H9 (cell line): ENCODE measurements at regions not wholly inside any gene's neighbourhood (a gene's known extent, or its start where the extent isn't known, plus 50 kb on each side); places are given as distances from the start of the nearest gene placed in this dataset.

Experiments used
- DNase-seq: peaks from one replicate; pipeline ENCODE4 v3.0.0-alpha.2; 2017
- H2AFZ ChIP-seq: one replicate; pipeline ENCODE4 v1.6.1; 2013; ENCODE audit warnings: mild to moderate bottlenecking, low read length, control low read depth, moderate library complexity
- H2AK5ac ChIP-seq: 2 replicates; pipeline ENCODE4 v1.6.1; 2013; ENCODE audit warnings: low read length, control low read depth, mixed read lengths; ENCODE audit not compliant: insufficient read length
- H2BK120ac ChIP-seq: one replicate; pipeline ENCODE4 v1.6.1; 2013; ENCODE audit warnings: low read depth, mild to moderate bottlenecking, low read length, control low read depth, inconsistent platforms; ENCODE audit not compliant: poor library complexity, severe bottlenecking
- H2BK12ac ChIP-seq: 2 replicates; pipeline ENCODE4 v1.6.1; 2013; ENCODE audit warnings: low read length, control low read depth, mixed read lengths, low read depth; ENCODE audit not compliant: insufficient read length
- H2BK15ac ChIP-seq: 2 replicates; pipeline ENCODE4 v1.6.1; 2013; ENCODE audit warnings: low read depth, low read length, control low read depth
- H2BK20ac ChIP-seq: one replicate; pipeline ENCODE4 v1.6.1; 2013; ENCODE audit warnings: low read depth, mild to moderate bottlenecking, low read length, control low read depth, inconsistent platforms; ENCODE audit not compliant: poor library complexity, severe bottlenecking
- H2BK5ac ChIP-seq: 2 replicates; pipeline ENCODE4 v1.6.1; 2013; ENCODE audit warnings: low read length, control low read depth, mixed read lengths; ENCODE audit not compliant: insufficient read length
- H3K14ac ChIP-seq: 2 replicates; pipeline ENCODE4 v1.6.1; 2013; ENCODE audit warnings: low read length, control low read depth; ENCODE audit not compliant: insufficient read depth
- H3K18ac ChIP-seq: 2 replicates; pipeline ENCODE4 v1.6.1; 2013; ENCODE audit warnings: low read depth, mild to moderate bottlenecking, mixed read lengths, low read length, control low read depth; ENCODE audit not compliant: insufficient read length
- H3K23ac ChIP-seq: 2 replicates; pipeline ENCODE4 v1.6.1; 2013; ENCODE audit warnings: low read length, control low read depth, mixed read lengths, low read depth; ENCODE audit not compliant: insufficient read length
- H3K23me2 ChIP-seq: 2 replicates; pipeline ENCODE4 v1.6.1; 2013; ENCODE audit warnings: low read depth, mild to moderate bottlenecking, mixed read lengths, low read length, control low read depth; ENCODE audit not compliant: insufficient read length, poor library complexity, severe bottlenecking
- H3K27ac ChIP-seq: 2 replicates; pipeline ENCODE4 v1.5.1; 2013; ENCODE audit warnings: low read length, control low read depth, mixed read lengths, low read depth; ENCODE audit not compliant: insufficient read length
- H3K27me3 ChIP-seq: 2 replicates; pipeline ENCODE4 v1.6.1; 2013; ENCODE audit warnings: low read length, control low read depth, inconsistent platforms; ENCODE audit not compliant: insufficient read depth
- H3K4ac ChIP-seq: 2 replicates; pipeline ENCODE4 v1.6.1; 2013; ENCODE audit warnings: low read depth, mild to moderate bottlenecking, control low read depth, inconsistent platforms, low read length, moderate library complexity
- H3K4me1 ChIP-seq: 2 replicates; pipeline ENCODE4 v1.6.1; 2013; ENCODE audit warnings: low read length, control low read depth, inconsistent platforms; ENCODE audit not compliant: insufficient read depth
- H3K4me2 ChIP-seq: 2 replicates; pipeline ENCODE4 v1.6.1; 2013; ENCODE audit warnings: low read length, control low read depth, mixed read lengths; ENCODE audit not compliant: insufficient read length, insufficient read depth
- H3K56ac ChIP-seq: 2 replicates; pipeline ENCODE4 v1.6.1; 2013; ENCODE audit warnings: low read depth, mild to moderate bottlenecking, mixed read lengths, low read length, control low read depth; ENCODE audit not compliant: insufficient read length
- H3K79me1 ChIP-seq: 2 replicates; pipeline ENCODE4 v1.6.1; 2013; ENCODE audit warnings: low read depth, mild to moderate bottlenecking, moderate library complexity, low read length, control low read depth, inconsistent platforms; ENCODE audit not compliant: insufficient read depth, poor library complexity, severe bottlenecking
- H3K79me2 ChIP-seq: 2 replicates; pipeline ENCODE4 v1.6.1; 2013; ENCODE audit warnings: low read length, control low read depth, inconsistent platforms; ENCODE audit not compliant: insufficient read depth
- H3K9ac ChIP-seq: 2 replicates; pipeline ENCODE4 v1.6.1; 2013; ENCODE audit warnings: low read length, control low read depth, mixed read lengths; ENCODE audit not compliant: insufficient read length; ENCODE audit errors: extremely low read depth
- H3K9me3 ChIP-seq: one replicate; pipeline ENCODE4 v1.6.1; 2013; ENCODE audit warnings: low read depth, low read length, inconsistent platforms; ENCODE audit not compliant: control insufficient read depth
- H3T11ph ChIP-seq: one replicate; pipeline ENCODE4 v1.6.1; 2013; ENCODE audit warnings: mild to moderate bottlenecking, low read length, control low read depth, inconsistent platforms
- H4K20me1 ChIP-seq: one replicate; pipeline ENCODE4 v1.6.1; 2013; ENCODE audit not compliant: control insufficient read depth, insufficient read length, insufficient read depth
- H4K5ac ChIP-seq: 2 replicates; pipeline ENCODE4 v1.6.1; 2013; ENCODE audit warnings: low read depth, mild to moderate bottlenecking, mixed read lengths, low read length, control low read depth; ENCODE audit not compliant: insufficient read length
- H4K8ac ChIP-seq: replicated peaks from 2 replicates; pipeline ENCODE4 v1.6.1; 2013; ENCODE audit warnings: low read length, control low read depth, mixed read lengths, low read depth; ENCODE audit not compliant: insufficient read length
- H4K91ac ChIP-seq: 2 replicates; pipeline ENCODE4 v1.6.1; 2013; ENCODE audit warnings: low read depth, mild to moderate bottlenecking, moderate library complexity, mixed read lengths, low read length, control low read depth; ENCODE audit not compliant: insufficient read length
- H3K27ac Mint-ChIP-seq, 3 experiments: 2 replicates in 2 of 3; 3 replicates in 1 of 3; pipeline ENCODE4 v1.8.0; 2020 to 2021; ENCODE audit warnings: mixed read lengths in 3 of 3, mild to moderate bottlenecking in 1 of 3, moderate library complexity in 1 of 3
- H3K27me3 Mint-ChIP-seq: 2 replicates; pipeline ENCODE4 v1.8.0; 2021; ENCODE audit warnings: low read depth, mild to moderate bottlenecking, moderate library complexity, mixed read lengths
- H3K36me3 Mint-ChIP-seq, 3 experiments: 2 replicates in 2 of 3; 3 replicates in 1 of 3; pipeline ENCODE4 v1.8.0; 2020 to 2021; ENCODE audit warnings: low read depth in 3 of 3, mixed read lengths in 3 of 3; ENCODE audit not compliant: insufficient read depth in 1 of 3
- H3K4me1 Mint-ChIP-seq, 2 experiments: 2 replicates each; pipeline ENCODE4 v1.8.0; 2020; ENCODE audit warnings: mixed read lengths in 2 of 2
- H3K4me3 Mint-ChIP-seq, 2 experiments: 2 replicates in 1 of 2; 3 replicates in 1 of 2; pipeline ENCODE4 v1.8.0; 2020 to 2021; ENCODE audit warnings: mild to moderate bottlenecking in 2 of 2, mixed read lengths in 2 of 2, moderate library complexity in 1 of 2
- H3K9me3 Mint-ChIP-seq, 2 experiments: 2 replicates in 1 of 2; 3 replicates in 1 of 2; pipeline ENCODE4 v1.8.0; 2020; ENCODE audit warnings: mild to moderate bottlenecking in 2 of 2, mixed read lengths in 2 of 2, moderate library complexity in 1 of 2
- WGBS: extraction: QIAGEN DNeasy Blood & Tissue Kit; methylation state at CpG from one replicate; pipeline ENCODE4 v1.1.7; 2013; ENCODE audit warnings: missing lambda C conversion rate, low lambda C conversion rate, mixed read lengths; ENCODE audit not compliant: insufficient read length; ENCODE audit errors: extremely low coverage; 5-methylcytosine and 5-hydroxymethylcytosine counted together
- TF ChIP-seq, protein P1 (sequence below): fragments of 200-600 bp; sonication (generic); conservative IDR thresholded peaks from 3 replicates; pipeline ENCODE4 v1.8.0; 2021; ENCODE audit warnings: antibody characterized with exemption, mild to moderate bottlenecking

DNA sequence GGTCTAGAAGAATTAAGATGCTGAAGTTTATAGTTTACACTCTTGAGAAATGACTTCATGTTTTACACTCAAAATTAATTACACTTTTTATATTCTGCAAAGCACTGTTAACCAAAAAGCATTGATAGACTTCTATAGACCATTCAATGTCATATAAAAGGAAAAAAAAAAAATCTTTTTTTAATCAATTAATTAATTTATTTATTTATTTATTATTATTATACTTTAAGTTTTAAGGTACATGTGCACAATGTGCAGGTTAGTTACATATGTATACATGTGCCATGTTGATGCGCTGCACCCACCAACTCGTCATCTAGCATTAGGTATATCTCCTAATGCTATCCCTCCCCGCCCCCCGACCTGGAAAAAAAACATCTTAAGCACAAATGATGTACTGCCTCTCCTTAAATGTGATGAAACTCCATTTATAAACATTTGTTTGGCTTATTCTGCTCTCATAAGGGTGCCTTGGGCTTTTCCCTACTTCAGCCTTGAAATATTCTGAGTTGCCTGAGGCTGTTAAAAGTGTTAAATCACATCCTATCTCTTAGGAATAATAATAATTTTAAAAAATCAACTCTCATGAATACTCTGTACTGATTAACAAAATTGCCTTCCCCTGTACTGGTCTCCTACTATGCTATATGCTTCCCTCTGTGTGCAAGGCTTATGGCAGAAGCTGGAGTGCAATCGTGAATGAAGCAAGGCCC lies 466.9 kb downstream of the SOX2 start:
- H3K27me3 ChIP-seq = no peaks in the 10 kb centered on the region
- H3K18ac ChIP-seq = no peak overlapping the region
- H2BK120ac ChIP-seq = no peak overlapping the region
- no peaks in the 10 kb centered on the region for H3K79me2 ChIP-seq
- no CpG with 5 or more reads among the region's 5 CpGs for WGBS
- DNase-seq = no peak
- no peaks in the 10 kb centered on the region for H3K23me2 ChIP-seq
- Mint-ChIP-seq H3K27me3 (no peaks in the 10 kb centered on the region), H3K36me3 (no peaks in the 10 kb centered on the region; a peak in 1 of 7 replicates), H3K4me1 (peaks cover 38 to 45% of the 10 kb centered on the region in 2 experiments), H3K27ac (no peak overlapping the region), H3K4me3 (no peak overlapping the region), H3K9me3 (no peaks in the 10 kb centered on the region)
- H3K4me1 ChIP-seq = peaks cover under 1% of the 10 kb centered on the region; the same call in 1 of the 2 replicates
- no peak overlapping the region for H3K56ac ChIP-seq
- H3K9ac ChIP-seq = no peak overlapping the region
- H2AK5ac ChIP-seq = no peak overlapping the region
- H3K4me2 ChIP-seq = no peak overlapping the region
- H3K79me1 ChIP-seq = no peaks in the 10 kb centered on the region
- H3K4ac ChIP-seq = no peak overlapping the region
- no peak overlapping the region for H2BK5ac ChIP-seq
- H4K8ac ChIP-seq = no peak overlapping the region
- TF ChIP-seq, protein P1, sequence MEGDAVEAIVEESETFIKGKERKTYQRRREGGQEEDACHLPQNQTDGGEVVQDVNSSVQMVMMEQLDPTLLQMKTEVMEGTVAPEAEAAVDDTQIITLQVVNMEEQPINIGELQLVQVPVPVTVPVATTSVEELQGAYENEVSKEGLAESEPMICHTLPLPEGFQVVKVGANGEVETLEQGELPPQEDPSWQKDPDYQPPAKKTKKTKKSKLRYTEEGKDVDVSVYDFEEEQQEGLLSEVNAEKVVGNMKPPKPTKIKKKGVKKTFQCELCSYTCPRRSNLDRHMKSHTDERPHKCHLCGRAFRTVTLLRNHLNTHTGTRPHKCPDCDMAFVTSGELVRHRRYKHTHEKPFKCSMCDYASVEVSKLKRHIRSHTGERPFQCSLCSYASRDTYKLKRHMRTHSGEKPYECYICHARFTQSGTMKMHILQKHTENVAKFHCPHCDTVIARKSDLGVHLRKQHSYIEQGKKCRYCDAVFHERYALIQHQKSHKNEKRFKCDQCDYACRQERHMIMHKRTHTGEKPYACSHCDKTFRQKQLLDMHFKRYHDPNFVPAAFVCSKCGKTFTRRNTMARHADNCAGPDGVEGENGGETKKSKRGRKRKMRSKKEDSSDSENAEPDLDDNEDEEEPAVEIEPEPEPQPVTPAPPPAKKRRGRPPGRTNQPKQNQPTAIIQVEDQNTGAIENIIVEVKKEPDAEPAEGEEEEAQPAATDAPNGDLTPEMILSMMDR = no peak
- H3T11ph ChIP-seq = no peak overlapping the region
- no peak overlapping the region for H3K23ac ChIP-seq
- no peak overlapping the region for H4K91ac ChIP-seq
- H3K9me3 ChIP-seq = no peaks in the 10 kb centered on the region
- H4K5ac ChIP-seq = no peak overlapping the region
- no peaks in the 10 kb centered on the region for H4K20me1 ChIP-seq
- no peak overlapping the region for H2BK15ac ChIP-seq
- no peak overlapping the region for H3K14ac ChIP-seq
- no peak overlapping the region for H2BK20ac ChIP-seq
- no peak overlapping the region for H2BK12ac ChIP-seq
- H2AFZ ChIP-seq = no peak overlapping the region
- no peak overlapping the region for H3K27ac ChIP-seq
